Uterus (tissue), 3 donors: ENCODE measurements at regions not wholly inside any gene's neighbourhood (a gene's known extent, or its start where the extent isn't known, plus 50 kb on each side); places are given as distances from the start of the nearest gene placed in this dataset.

Experiments used
- DNase-seq, 2 donors: peaks; one replicate each; pipeline ENCODE4 v3.0.0-alpha.2; 2019 to 2020
- H3K27ac ChIP-seq, 2 donors: fragments of 200-600 bp; sonication (generic); 1 replicate in 1 of 2; 2 replicates in 1 of 2; pipeline ENCODE4 v1.5.1; 2016 to 2018
- H3K27me3 ChIP-seq, 2 donors: fragments of 200-600 bp; sonication (generic); one replicate each; pipeline ENCODE4 v1.5.1; 2018 to 2019; ENCODE audit warnings: control low read depth in 1 of 2
- H3K36me3 ChIP-seq, 2 donors: fragments of 200-600 bp; sonication (generic); one replicate each; pipeline ENCODE4 v1.5.1; 2019; ENCODE audit warnings: control low read depth in 1 of 2
- H3K4me1 ChIP-seq, 2 donors: fragments of 200-600 bp; sonication (generic); one replicate each; pipeline ENCODE4 v1.5.1; 2018 to 2019; ENCODE audit warnings: control low read depth in 1 of 2
- H3K4me3 ChIP-seq, 2 donors: fragments of 200-600 bp; sonication (generic); 1 replicate in 1 of 2; 2 replicates in 1 of 2; pipeline ENCODE4 v1.5.1; 2018 to 2019; ENCODE audit warnings: mild to moderate bottlenecking in 1 of 2
- H3K9me3 ChIP-seq, 2 donors: fragments of 200-600 bp; sonication (generic); one replicate each; pipeline ENCODE4 v1.5.1; 2019; ENCODE audit warnings: control low read depth in 1 of 2
- POLR2A ChIP-seq, 2 donors: fragments of 450-650 bp; IDR thresholded peaks; one replicate each; pipeline ENCODE4 v1.6.1; 2016; ENCODE audit warnings: antibody characterized with exemption in 2 of 2, mild to moderate bottlenecking in 1 of 2, moderate library complexity in 1 of 2
- intact Hi-C: fragments of 100-400 bp; cut with DNase I; formaldehyde crosslinking; loops from one replicate; pipeline ENCODE4 v1.15.1; 2023; ENCODE audit warnings: low total_unique reads
- TF ChIP-seq, protein P1 (sequence below), 4 experiments: fragments of 200-600 bp in 2 of 4; fragments of 450-650 bp in 2 of 4; sonication (generic) in 2 of 4; IDR thresholded peaks; one replicate each; pipeline ENCODE4 v1.5.1; 2016 to 2019; ENCODE audit warnings: antibody characterized with exemption in 4 of 4, mild to moderate bottlenecking in 2 of 4, moderate library complexity in 1 of 4
- donor health status: DM: yes; HTN: yes; CAD: no.

DNA sequence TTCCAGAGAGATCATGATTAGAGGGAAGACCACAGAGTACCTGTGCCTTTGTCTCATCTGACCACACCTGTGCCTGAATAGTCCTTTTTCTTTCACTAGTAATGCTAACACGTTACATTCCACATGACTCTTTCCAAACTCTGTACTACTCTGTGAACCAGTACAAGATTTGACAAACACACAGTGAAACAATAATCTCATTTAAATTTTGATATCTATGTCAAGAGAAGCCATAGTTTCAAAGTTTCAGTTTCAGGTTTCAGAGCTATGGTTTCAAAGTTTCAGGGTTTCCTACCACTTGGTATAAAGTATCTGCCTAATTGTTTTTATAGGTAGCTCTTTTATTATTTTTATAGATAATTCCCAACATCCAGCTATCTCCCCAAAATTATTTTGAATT is 62.0 kb upstream of the PHACTR2 start:
- Histone ChIP-seq H3K9me3 (no peaks in the 10 kb centered on the region), H3K36me3 (no peaks in the 10 kb centered on the region), H3K4me3 (no peak overlapping the region), H3K27ac (no peak overlapping the region), H3K4me1 (no peaks in the 10 kb centered on the region), H3K27me3 (no peaks in the 10 kb centered on the region)
- no peak for DNase-seq
- TF ChIP-seq POLR2A (IDR thresholded peaks at IDR 0.05) = no peak
- TF ChIP-seq, protein P1, sequence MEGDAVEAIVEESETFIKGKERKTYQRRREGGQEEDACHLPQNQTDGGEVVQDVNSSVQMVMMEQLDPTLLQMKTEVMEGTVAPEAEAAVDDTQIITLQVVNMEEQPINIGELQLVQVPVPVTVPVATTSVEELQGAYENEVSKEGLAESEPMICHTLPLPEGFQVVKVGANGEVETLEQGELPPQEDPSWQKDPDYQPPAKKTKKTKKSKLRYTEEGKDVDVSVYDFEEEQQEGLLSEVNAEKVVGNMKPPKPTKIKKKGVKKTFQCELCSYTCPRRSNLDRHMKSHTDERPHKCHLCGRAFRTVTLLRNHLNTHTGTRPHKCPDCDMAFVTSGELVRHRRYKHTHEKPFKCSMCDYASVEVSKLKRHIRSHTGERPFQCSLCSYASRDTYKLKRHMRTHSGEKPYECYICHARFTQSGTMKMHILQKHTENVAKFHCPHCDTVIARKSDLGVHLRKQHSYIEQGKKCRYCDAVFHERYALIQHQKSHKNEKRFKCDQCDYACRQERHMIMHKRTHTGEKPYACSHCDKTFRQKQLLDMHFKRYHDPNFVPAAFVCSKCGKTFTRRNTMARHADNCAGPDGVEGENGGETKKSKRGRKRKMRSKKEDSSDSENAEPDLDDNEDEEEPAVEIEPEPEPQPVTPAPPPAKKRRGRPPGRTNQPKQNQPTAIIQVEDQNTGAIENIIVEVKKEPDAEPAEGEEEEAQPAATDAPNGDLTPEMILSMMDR (IDR thresholded peaks at IDR 0.05) = no peak
- intact Hi-C loops = no loop called here

DNA sequence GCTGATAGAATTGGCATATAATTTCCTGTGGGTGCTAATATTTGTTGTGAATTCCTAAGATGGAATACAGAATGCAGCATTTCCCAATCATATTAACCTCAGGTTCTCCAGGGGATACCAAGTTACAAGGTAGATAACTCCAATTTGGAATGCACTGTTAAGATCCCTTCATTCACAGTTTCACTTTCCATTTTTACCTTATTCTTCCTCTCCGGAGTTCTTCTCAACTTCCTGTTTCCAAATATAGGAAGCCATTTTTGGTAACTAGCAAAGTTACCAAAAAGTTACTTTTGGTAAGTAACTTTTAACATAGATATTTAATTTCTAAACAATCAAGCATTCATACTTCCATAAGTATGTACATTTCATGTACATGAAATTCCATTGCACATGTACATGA is 63.5 kb upstream of the PHACTR2 start:
- H3K9me3 ChIP-seq = no peaks in the 10 kb centered on the region
- no peaks in the 10 kb centered on the region for H3K4me1 ChIP-seq
- H3K27ac ChIP-seq = no peak overlapping the region
- H3K27me3 ChIP-seq = no peaks in the 10 kb centered on the region
- H3K4me3 ChIP-seq = no peak overlapping the region
- no peaks in the 10 kb centered on the region for H3K36me3 ChIP-seq
- DNase-seq = no peak
- no peak for TF ChIP-seq POLR2A (IDR thresholded peaks at IDR 0.05)
- TF ChIP-seq, protein P1 (IDR thresholded peaks at IDR 0.05) = no peak
- intact Hi-C loops = no loop called here

DNA sequence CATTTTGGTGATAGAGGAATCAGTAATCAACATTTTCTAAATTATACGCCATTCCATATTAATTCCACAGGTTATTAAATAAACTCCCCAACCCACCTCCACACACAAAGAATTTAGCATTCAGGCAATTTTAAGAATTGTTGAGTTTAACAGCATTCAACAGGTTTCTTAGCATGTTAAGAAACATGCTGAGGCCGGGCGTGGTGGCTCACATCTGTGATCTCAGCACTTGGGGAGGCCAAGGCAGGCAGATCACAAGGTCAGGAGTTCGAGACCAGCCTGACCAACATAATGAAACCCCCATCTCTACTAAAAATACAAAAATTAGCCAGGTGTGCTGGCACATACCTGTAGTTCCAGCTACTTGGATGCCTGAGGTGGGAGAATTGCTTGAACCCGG is 64.0 kb upstream of the PHACTR2 start:
- Histone ChIP-seq H3K27me3 (no peaks in the 10 kb centered on the region), H3K4me3 (no peak overlapping the region), H3K27ac (no peak overlapping the region), H3K4me1 (no peaks in the 10 kb centered on the region), H3K36me3 (no peaks in the 10 kb centered on the region), H3K9me3 (no peaks in the 10 kb centered on the region)
- intact Hi-C loops = no loop called here
- DNase-seq = no peak
- TF ChIP-seq, protein P1 (IDR thresholded peaks at IDR 0.05) = no peak
- TF ChIP-seq POLR2A (IDR thresholded peaks at IDR 0.05) = no peak

DNA sequence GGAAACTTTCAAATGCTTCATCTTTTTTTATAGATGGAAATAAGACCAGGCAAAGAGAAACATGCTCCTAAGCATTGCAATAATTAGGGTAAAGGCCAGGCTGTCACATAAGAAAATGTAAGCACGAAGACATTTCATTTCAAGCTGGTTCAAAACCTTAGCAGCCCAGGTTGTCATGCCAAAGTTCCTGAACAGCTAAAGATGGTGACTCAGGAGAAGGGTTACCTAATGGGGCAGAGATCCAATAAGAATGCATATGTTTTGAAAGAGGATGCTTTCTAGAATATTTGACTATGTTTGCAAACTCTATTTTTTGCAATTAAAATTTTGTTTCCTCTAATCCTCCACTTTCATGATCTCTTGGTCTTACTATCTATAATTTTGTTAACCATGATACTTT is 65.6 kb upstream of the PHACTR2 start:
- no peaks in the 10 kb centered on the region for H3K9me3 ChIP-seq

DNA sequence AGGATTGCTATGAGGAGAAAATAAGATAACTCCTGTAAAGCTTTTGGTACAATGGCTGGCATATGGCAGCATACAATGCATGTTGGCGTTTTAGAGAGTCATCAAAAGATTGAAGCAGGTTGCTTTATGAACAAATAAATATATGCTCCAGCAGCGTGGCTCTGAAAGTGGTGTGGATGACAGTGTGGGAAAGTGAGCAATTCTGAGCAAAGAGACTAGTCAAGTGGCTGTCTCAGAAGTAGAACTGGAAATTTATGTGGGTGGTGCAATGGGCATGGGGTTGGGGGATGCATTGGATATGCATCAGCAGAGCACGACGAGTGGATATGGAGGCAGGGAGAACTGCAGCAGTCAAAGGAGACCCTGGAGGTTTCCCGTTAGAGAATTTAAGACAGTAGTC is 66.2 kb upstream of the PHACTR2 start:
- no peaks in the 10 kb centered on the region for H3K36me3 ChIP-seq
- H3K4me3 ChIP-seq = no peak overlapping the region
- TF ChIP-seq POLR2A (IDR thresholded peaks at IDR 0.05) = no peak
- TF ChIP-seq, protein P1 (IDR thresholded peaks at IDR 0.05) = no peak
- H3K27me3 ChIP-seq = no peaks in the 10 kb centered on the region
- no peaks in the 10 kb centered on the region for H3K9me3 ChIP-seq
- DNase-seq = no peak
- intact Hi-C loops = no loop called here
- H3K27ac ChIP-seq = no peak overlapping the region
- H3K4me1 ChIP-seq = no peaks in the 10 kb centered on the region

More for the DNA sequence above, 65.6 kb upstream of the PHACTR2 start:
- Histone ChIP-seq H3K36me3 (no peaks in the 10 kb centered on the region), H3K4me1 (no peaks in the 10 kb centered on the region), H3K27ac (no peak overlapping the region), H3K4me3 (no peak overlapping the region), H3K27me3 (no peaks in the 10 kb centered on the region)
- intact Hi-C loops = no loop called here
- no peak for DNase-seq
- TF ChIP-seq POLR2A (IDR thresholded peaks at IDR 0.05) = no peak

DNA sequence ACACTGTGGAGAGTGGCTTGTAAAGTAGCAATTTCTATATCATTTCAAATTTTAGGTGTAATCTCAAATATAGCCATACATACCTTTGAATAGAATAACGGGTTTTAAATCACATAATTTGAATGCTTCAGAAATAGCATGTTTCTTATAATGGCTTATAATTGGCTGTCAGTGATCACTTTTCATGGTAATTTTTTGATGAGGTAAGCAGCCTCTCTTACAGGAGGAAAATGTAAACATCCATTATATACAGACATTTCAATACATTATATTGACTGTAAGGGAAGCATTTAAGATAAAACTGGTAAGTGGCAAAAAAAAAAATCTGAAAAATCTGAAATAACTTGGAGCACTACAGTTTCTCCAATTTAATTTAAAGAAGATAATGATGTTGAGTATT is 67.8 kb upstream of the PHACTR2 start:
- DNase-seq = no peak
- Histone ChIP-seq H3K27ac (no peak overlapping the region), H3K36me3 (no peaks in the 10 kb centered on the region), H3K4me1 (no peaks in the 10 kb centered on the region), H3K9me3 (no peaks in the 10 kb centered on the region), H3K27me3 (no peaks in the 10 kb centered on the region), H3K4me3 (no peak overlapping the region)
- no peak for TF ChIP-seq POLR2A (IDR thresholded peaks at IDR 0.05)
- TF ChIP-seq, protein P1 (IDR thresholded peaks at IDR 0.05) = no peak
- intact Hi-C loops = no loop called here
